WI38 (cell line): ENCODE measurements at regions not wholly inside any gene's neighbourhood (a gene's known extent, or its start where the extent isn't known, plus 50 kb on each side); places are given as distances from the start of the nearest gene placed in this dataset.

Source experiments
- H3K4me3 ChIP-seq: 2 replicates; pipeline ENCODE4 v1.5.1; 2011; ENCODE audit warnings: low read depth, mild to moderate bottlenecking, control low read depth, low read length
- TF ChIP-seq, protein P1 (sequence below): IDR thresholded peaks from 2 replicates; pipeline ENCODE4 v1.5.1; 2012; ENCODE audit warnings: low read depth, mild to moderate bottlenecking, control low read depth, low read length

DNA sequence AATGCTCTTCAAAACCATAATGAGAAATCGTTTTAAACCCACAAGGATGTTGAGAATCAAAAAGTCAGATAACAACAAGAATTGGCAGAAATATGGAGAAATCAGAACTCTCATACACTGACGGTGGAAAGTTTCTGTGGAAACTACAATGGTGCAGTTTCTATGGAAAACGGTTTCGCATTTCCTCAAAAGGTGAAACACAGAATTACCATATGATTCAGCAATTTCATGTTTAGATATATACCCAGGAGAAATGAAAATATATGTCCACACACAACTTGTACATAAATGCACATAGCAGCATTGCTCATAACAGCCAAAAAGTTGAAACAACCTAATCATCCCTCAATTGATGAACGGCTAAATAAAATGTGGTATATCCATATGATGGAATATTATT, 218.2 kb downstream of the ARL4A start:
- TF ChIP-seq, protein P1, sequence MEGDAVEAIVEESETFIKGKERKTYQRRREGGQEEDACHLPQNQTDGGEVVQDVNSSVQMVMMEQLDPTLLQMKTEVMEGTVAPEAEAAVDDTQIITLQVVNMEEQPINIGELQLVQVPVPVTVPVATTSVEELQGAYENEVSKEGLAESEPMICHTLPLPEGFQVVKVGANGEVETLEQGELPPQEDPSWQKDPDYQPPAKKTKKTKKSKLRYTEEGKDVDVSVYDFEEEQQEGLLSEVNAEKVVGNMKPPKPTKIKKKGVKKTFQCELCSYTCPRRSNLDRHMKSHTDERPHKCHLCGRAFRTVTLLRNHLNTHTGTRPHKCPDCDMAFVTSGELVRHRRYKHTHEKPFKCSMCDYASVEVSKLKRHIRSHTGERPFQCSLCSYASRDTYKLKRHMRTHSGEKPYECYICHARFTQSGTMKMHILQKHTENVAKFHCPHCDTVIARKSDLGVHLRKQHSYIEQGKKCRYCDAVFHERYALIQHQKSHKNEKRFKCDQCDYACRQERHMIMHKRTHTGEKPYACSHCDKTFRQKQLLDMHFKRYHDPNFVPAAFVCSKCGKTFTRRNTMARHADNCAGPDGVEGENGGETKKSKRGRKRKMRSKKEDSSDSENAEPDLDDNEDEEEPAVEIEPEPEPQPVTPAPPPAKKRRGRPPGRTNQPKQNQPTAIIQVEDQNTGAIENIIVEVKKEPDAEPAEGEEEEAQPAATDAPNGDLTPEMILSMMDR, result no peak

DNA sequence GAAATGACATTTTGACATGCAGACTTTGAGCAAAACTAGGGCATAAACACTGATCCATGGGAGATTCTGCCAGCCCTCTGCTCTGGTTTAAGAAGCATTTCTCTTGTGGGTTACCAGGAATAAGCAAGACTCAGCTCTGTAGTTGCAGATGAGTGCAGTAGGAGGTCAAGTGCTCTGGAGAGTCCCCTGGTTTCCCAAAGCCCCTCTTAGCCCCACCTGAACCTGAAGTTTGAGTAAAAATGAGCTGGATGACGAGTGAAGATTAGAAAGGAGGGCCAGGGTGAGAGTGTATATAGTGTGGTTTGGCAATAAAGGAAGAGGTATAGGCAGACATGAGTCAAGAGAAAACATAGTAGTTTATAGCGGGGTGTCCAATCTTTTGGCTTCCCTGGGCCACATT, 220.3 kb downstream of the ARL4A start:
- H3K4me3 ChIP-seq, result no peak overlapping the region
- TF ChIP-seq, protein P1, result no peak

More for the DNA sequence above, 218.2 kb downstream of the ARL4A start:
- H3K4me3 ChIP-seq, result no peak overlapping the region

DNA sequence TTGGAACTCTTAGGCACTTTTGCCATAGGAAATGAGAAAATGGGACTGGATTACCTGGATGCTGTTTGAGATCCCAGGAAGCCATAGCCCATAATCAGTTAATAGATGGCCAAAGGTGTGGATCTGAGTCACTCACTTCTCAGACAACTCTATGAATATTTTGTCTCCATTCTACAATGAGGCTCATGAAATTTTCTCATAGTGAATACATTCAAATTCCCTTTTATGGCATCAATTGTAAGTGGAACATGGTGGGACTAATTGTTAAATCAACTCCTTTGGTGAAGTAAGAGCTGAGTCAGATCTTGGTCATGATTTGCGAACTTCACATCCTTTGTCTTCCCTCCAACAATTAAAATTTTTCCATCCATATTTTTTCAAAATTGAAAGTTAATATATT, 222.1 kb downstream of the ARL4A start:
- TF ChIP-seq, protein P1, result no peak
- H3K4me3 ChIP-seq, result no peak overlapping the region

DNA sequence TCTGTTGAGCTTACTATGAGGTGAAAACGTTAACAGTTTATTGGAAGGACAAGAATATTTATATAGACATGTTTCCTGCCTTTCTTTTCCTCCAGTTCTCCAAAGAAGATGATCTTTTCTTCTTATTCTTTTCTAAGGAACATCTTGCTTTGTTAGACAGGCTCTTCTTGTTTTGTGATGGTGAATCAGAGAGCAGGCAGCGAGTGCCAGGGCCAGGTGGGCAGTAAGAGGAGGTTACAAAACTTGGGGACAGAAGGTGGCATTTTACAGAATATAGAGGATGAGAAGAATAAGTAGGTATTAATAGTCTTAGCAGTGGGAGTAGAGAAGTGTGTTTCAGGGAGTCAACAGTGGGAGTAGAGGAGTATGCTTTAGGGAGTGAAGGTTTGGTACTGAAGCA, 223.6 kb downstream of the ARL4A start:
- TF ChIP-seq, protein P1, result no peak
- H3K4me3 ChIP-seq, result no peak overlapping the region

DNA sequence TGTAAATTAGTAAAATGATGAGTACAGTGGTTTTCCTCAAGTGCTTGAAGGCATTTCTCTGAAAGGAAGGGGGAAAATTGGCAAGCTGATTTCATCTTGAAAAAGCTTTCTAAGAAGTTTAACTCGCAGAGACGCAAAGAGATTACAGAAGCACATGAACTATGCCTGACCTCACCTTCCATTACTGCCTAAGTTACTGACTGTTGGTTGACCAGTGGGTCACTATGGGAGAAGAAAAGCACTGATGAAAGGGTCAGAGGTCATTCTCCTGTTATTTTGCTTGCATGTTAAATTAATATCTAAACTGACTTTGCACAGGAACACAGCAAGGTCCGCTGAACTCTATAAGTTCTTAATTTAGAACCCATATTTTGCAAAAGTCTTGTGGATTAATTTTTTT, 225.6 kb downstream of the ARL4A start:
- TF ChIP-seq, protein P1, result no peak
- H3K4me3 ChIP-seq, result no peak overlapping the region

DNA sequence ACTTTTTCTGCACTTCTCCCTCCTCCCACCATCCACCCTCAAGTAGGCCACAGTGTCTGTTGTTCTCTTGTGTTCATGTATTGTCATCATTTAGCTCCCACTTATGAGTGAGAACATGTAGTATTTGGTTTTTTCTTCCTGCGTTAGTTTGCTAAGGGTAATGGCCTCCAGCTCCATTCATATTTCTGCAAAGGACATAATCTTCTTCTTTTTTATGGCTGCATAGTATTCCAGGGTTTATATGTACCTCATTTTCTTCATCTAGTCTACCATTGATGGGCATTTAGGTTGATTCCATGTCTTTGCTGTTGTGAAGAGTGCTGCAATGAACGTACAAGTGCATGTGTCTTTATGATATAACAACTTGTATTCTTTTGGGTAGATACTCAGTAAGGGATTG, 230.4 kb downstream of the ARL4A start:
- H3K4me3 ChIP-seq, result no peak overlapping the region
- TF ChIP-seq, protein P1, result no peak

DNA sequence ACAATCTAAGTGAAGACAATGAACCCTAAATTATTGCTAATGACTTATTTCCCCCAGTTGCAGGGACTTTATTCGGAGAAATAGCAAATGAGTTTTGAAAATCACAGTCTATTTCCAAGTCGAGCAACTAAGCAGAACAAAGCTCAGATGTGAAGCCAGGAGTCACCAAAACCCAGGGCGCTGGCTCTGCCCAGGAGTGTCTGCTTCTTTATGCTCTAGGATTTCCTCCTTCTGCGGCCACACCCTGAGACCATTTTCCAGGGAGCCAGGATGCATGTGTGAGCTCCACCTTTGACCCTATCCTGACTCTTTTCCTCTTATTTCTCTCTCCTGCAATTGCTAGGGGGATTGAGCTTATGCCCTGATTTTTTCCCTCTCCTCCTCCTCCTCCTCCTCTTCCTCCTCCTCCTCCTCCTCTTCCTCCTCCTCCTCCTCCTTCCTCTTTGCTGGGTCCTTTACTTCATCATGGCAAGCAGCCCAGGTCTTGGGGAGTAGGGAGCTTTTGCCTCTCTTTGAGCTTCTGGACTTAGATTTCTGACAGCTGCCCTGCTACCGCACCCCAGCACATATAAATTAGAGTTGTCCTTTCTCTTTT, 234.4 kb downstream of the ARL4A start:
- TF ChIP-seq, protein P1, result no peak

More for the DNA sequence above, 234.4 kb downstream of the ARL4A start:
- no peak overlapping the region for H3K4me3 ChIP-seq
